MM.1S (cell line): ENCODE measurements at regions not wholly inside any gene's neighbourhood (a gene's known extent, or its start where the extent isn't known, plus 50 kb on each side); places are given as distances from the start of the nearest gene placed in this dataset.

Experiments
- CTCF ChIP-seq: fragments of 300-600 bp; sonication (generic); IDR thresholded peaks from 2 replicates; pipeline ENCODE4 v1.5.1; 2016; ENCODE audit warnings: antibody characterized with exemption, low read length, mixed read lengths
- EZH2 ChIP-seq: fragments of 300-600 bp; sonication (generic); optimal IDR thresholded peaks from 2 replicates; pipeline ENCODE3; 2017; ENCODE audit warnings: low read depth, mild to moderate bottlenecking, antibody characterized with exemption, low read length, mixed read lengths

GRCh38 chr4:117831060-117831683, 203.1 kb upstream of the NDST3 start:
- no peak for TF ChIP-seq CTCF
- no peak for TF ChIP-seq EZH2
